ENCODE measurements at regions not wholly inside any gene's neighbourhood (a gene's known extent, or its start where the extent isn't known, plus 50 kb on each side); places are given as distances from the start of the nearest gene placed in this dataset.

DNA sequence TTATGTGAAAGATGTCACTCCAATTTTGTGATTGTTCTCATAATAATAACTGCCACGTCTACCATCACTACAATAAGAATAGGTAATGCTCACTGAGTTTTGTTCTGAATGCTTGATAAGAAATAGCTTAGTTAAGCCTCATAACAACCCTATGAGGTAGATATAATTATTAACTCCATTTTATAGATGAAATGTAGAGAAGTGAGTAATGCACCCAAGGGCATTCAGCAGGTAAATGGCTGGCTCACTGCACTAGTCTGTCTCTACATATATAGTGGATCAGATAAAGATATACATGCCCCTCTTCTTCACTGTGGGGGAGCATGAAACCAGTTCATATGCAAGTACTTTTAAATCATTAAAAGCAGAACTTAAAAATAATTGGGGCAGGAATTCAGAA is 65.8 kb upstream of the SLC4A4 start:
- TF ChIP-seq POLR2A (IDR thresholded peaks at IDR 0.05; ENCODE audit: low read length): no peak
- no peak for TF ChIP-seq GATA1 (IDR thresholded peaks at IDR 0.05; ENCODE audit: low read depth, low read length)
- DNase-seq: no peak

DNA sequence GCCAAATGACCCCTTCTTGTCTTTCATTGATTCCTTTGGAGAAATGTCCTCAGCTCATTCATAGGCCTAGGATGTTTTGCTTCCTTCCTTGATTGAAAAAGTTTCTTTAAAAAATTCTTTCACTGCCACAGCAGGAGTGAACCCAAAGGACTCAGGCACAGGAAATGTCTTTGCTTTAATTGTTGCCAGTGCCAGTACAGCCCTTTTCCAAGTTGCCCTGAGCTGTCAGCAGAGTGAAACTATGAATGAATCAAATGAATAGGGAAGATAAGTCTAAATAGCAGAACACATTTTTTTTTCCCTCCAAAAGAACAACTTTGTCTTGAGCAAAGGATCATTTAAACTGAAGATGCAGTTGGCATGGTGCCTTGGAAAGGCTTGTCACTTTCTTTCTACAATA is 63.8 kb upstream of the SLC4A4 start:
- TF ChIP-seq POLR2A (IDR thresholded peaks at IDR 0.05; ENCODE audit: low read length) (no peak), GATA1 (IDR thresholded peaks at IDR 0.05; ENCODE audit: low read depth, low read length) (no peak)

DNA sequence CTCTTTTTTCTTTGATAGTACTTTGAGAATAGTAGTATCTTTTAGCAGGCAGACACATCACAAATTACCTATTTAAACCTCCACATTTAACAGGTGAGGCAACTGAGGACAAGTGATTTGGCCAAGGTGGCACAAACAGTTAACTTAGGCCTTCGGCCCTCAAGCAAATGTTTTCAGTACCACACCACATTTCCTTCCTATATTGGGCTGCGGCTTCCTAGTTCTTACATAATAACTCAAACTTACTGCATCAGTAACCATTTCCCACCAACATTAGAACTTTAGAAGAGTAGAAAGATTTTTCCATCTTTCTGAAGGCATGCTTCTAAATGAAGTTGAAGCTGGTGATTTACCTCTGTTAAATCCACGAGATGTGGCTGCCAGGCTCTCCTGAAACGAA is 63.2 kb upstream of the SLC4A4 start:
- DNase-seq: no peak

More for the DNA sequence above, 63.8 kb upstream of the SLC4A4 start:
- DNase-seq: no peak

GRCh38 chr4:71277353-71277752 is 61.5 kb upstream of the SLC4A4 start:
- TF ChIP-seq POLR2A (IDR thresholded peaks at IDR 0.05; ENCODE audit: low read length) (no peak), GATA1 (IDR thresholded peaks at IDR 0.05; ENCODE audit: low read depth, low read length) (no peak)
- no peak for DNase-seq

More for the DNA sequence above, 63.2 kb upstream of the SLC4A4 start:
- TF ChIP-seq GATA1 (IDR thresholded peaks at IDR 0.05; ENCODE audit: low read depth, low read length): no peak
- no peak for TF ChIP-seq POLR2A (IDR thresholded peaks at IDR 0.05; ENCODE audit: low read length)

DNA sequence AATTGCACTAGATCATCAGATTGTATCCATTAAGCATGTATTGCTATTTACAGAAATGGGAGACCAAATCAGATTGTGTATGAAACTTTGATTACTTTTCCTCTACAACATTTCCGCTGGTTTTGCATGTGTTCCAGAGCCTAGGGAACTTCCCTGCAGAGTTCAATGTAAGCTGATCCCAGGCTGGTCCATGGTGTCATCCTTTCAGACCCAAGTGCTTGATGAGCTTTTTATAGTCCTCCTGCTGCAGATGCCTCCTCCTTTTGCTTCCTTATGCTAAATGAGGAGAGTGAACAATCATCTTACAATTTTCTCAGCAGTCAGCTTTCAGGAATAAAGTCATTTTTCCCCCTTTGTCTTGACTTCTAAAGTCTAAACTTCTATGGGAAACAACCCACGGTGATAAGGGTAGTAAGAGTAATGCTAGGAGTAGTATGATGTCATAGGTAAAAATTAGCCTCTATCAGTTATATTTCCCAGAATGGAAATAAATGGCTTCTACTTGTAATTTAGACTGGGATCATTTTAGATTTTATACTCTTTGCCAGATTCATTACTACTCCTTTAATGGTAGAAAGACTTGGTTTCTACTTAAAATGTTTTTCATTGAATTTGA is 55.1 kb upstream of the SLC4A4 start:
- TF ChIP-seq GATA1 (IDR thresholded peaks at IDR 0.05; ENCODE audit: low read depth, low read length): no peak
- TF ChIP-seq POLR2A (IDR thresholded peaks at IDR 0.05; ENCODE audit: low read length): no peak
- no peak for DNase-seq

DNA sequence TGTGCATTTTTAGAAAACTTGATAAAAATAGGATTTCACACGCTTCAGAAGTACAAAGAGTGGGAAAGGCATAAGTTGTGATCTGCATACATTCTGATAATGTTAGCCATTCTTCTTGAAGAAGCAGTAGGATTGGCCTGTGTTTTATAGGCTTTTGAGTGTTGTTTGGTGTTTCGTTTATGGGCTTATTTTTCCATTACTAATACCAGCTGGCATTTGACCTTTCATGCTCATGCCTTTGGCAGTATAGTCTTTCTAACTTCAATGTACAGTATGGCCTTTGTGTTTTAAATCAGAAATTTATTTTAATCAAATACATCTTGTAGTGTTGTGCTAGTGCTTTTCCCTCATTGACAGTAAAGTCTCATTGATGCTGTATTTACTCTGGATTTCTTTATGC is 51.5 kb upstream of the SLC4A4 start:
- no peak for DNase-seq
- TF ChIP-seq GATA1 (IDR thresholded peaks at IDR 0.05; ENCODE audit: low read depth, low read length): no peak
- TF ChIP-seq POLR2A (IDR thresholded peaks at IDR 0.05; ENCODE audit: low read length): no peak

DNA sequence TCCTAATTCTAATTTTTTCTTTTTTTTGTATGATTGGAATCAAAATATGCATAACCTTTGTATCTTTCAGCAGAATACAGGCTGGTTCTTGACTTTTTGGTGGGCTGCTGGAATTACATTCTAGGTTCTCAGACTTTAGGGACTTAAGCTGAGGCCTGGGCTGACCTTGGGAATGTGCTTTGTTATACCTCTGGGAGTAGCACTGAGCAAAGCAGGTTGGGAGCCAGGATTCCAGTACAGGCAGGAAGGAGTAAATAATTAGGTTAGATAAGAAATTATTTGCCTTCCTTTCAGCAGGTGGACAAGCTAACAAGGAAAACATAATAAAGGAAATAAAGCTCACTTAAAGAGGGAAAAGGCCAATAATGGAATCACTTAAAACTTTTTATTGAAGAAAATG is 49.9 kb upstream of the SLC4A4 start:
- no peak for TF ChIP-seq POLR2A (IDR thresholded peaks at IDR 0.05; ENCODE audit: low read length)
- TF ChIP-seq GATA1 (IDR thresholded peaks at IDR 0.05; ENCODE audit: low read depth, low read length): no peak

More for the DNA sequence above, 49.9 kb upstream of the SLC4A4 start:
- DNase-seq: no peak
